GM23248 (cell line): ENCODE measurements at regions not wholly inside any gene's neighbourhood (a gene's known extent, or its start where the extent isn't known, plus 50 kb on each side); places are given as distances from the start of the nearest gene placed in this dataset.

Experiments used
- DNase-seq: peaks from one replicate; pipeline ENCODE4 v3.0.0-alpha.2; 2015
- H2AFZ ChIP-seq: fragments of 200-600 bp; sonication (generic); 2 replicates; pipeline ENCODE4 v1.6.1; 2016; ENCODE audit warnings: antibody characterized with exemption
- H3F3A ChIP-seq: fragments of 200-600 bp; sonication (generic); 2 replicates; pipeline ENCODE4 v1.6.1; 2016; ENCODE audit warnings: mild to moderate bottlenecking, antibody characterized with exemption, mixed run types; ENCODE audit not compliant: insufficient read depth
- H3K27ac ChIP-seq: fragments of 200-600 bp; sonication (generic); 2 replicates; pipeline ENCODE4 v1.5.1; 2016; ENCODE audit warnings: mild to moderate bottlenecking
- H3K27me3 ChIP-seq: fragments of 200-600 bp; sonication (generic); replicated peaks from 2 replicates; pipeline ENCODE4 v1.6.1; 2016; ENCODE audit warnings: mild to moderate bottlenecking; ENCODE audit not compliant: insufficient read depth
- H3K36me3 ChIP-seq: fragments of 200-600 bp; sonication (generic); 2 replicates; pipeline ENCODE4 v1.6.1; 2016; ENCODE audit warnings: low read depth, mild to moderate bottlenecking
- H3K4me1 ChIP-seq: fragments of 200-600 bp; sonication (generic); 2 replicates; pipeline ENCODE4 v1.6.1; 2016; ENCODE audit warnings: mild to moderate bottlenecking; ENCODE audit not compliant: insufficient read depth
- H3K4me2 ChIP-seq: fragments of 200-600 bp; sonication (generic); one replicate; pipeline ENCODE4 v1.6.1; 2016; ENCODE audit warnings: mild to moderate bottlenecking; ENCODE audit not compliant: unreplicated experiment
- H3K4me3 ChIP-seq: fragments of 200-600 bp; sonication (generic); 2 replicates; pipeline ENCODE4 v1.5.1; 2016; ENCODE audit warnings: mild to moderate bottlenecking
- H3K79me2 ChIP-seq: fragments of 200-600 bp; sonication (generic); 2 replicates; pipeline ENCODE4 v1.6.1; 2016; ENCODE audit warnings: mild to moderate bottlenecking; ENCODE audit not compliant: insufficient read depth
- H3K9ac ChIP-seq: fragments of 200-600 bp; sonication (generic); 2 replicates; pipeline ENCODE4 v1.6.1; 2016; ENCODE audit warnings: mild to moderate bottlenecking
- H3K9me2 ChIP-seq: fragments of 200-600 bp; sonication (generic); 2 replicates; pipeline ENCODE4 v1.6.1; 2016; ENCODE audit warnings: mixed run types, mild to moderate bottlenecking, moderate library complexity; ENCODE audit not compliant: insufficient read depth
- H3K9me3 ChIP-seq: fragments of 200-600 bp; sonication (generic); one replicate; pipeline ENCODE4 v1.6.1; 2017; ENCODE audit warnings: low read depth
- H4K20me1 ChIP-seq: fragments of 200-600 bp; sonication (generic); 2 replicates; pipeline ENCODE4 v1.6.0; 2016; ENCODE audit not compliant: insufficient read depth
- EZH2 ChIP-seq: fragments of 200-600 bp; sonication (generic); IDR thresholded peaks from 2 replicates; pipeline ENCODE4 v1.6.1; 2018; ENCODE audit warnings: antibody characterized with exemption, mild to moderate bottlenecking; ENCODE audit not compliant: insufficient read depth, poor library complexity, severe bottlenecking
- EZH2phosphoT487 ChIP-seq: fragments of 200-600 bp; sonication (generic); IDR thresholded peaks from 2 replicates; pipeline ENCODE4 v1.6.1; 2018; ENCODE audit warnings: antibody characterized with exemption, moderate library complexity, mild to moderate bottlenecking, low read depth; ENCODE audit not compliant: insufficient read depth
- WGBS, 2 experiments: methylation state at CpG; one replicate each; pipeline ENCODE4 v1.1.6; 2015 to 2017; ENCODE audit warnings: low lambda C conversion rate in 2 of 2, low coverage in 1 of 2; ENCODE audit errors: missing lambda C conversion rate in 2 of 2; 5-methylcytosine and 5-hydroxymethylcytosine counted together
- in situ Hi-C: fragments of 300-500 bp; cut with MboI; formaldehyde crosslinking; loops from 2 replicates; pipeline ENCODE4 v1.15.0; 2020

DNA sequence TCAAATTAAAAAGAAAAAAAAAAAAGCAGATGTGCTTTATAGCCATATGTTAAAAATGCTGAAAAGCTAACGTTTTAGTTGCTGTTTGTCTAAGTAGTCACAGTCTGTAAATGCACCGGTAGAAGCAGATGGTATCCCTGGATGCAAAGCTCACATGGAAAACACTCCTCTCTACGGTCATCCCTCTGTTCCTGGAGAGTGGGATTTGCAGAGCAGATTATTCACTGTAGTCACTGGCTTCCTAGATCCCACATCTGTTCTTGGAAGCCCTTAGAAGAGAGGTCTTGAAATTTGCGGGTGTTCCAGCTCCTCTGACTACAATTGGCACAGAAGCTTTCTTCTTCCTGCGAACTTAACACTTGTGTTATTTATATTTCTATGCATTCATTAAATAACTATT is 186.6 kb downstream of the PMP22 start:
- Histone ChIP-seq H3F3A (no peaks in the 10 kb centered on the region), H3K36me3 (no peaks in the 10 kb centered on the region), H3K79me2 (no peaks in the 10 kb centered on the region), H3K27ac (no peak overlapping the region), H3K9me3 (no peaks in the 10 kb centered on the region), H3K4me2 (no peak overlapping the region), H3K4me3 (no peak overlapping the region), H3K9me2 (no peaks in the 10 kb centered on the region), H3K9ac (no peak overlapping the region), H4K20me1 (no peaks in the 10 kb centered on the region), H2AFZ (no peak overlapping the region), H3K27me3 (peaks cover 20% of the 10 kb centered on the region), H3K4me1 (no peaks in the 10 kb centered on the region)
- TF ChIP-seq EZH2 = no peak
- no peak for TF ChIP-seq EZH2phosphoT487
- DNase-seq = no peak
- in situ Hi-C loops = no loop called here
- 4 to 9% methylated on average over 5 of the region's 5 CpGs for WGBS, 2 experiments

GRCh38 chr17:15076991-15077663 is 188.0 kb downstream of the PMP22 start:
- no peak overlapping the region for H2AFZ ChIP-seq
- no peaks in the 10 kb centered on the region for H3K9me3 ChIP-seq
- no peak overlapping the region for H3K4me2 ChIP-seq
- peaks cover 20% of the 10 kb centered on the region for H3K27me3 ChIP-seq
- H3K4me3 ChIP-seq = no peak overlapping the region
- no peaks in the 10 kb centered on the region for H3K4me1 ChIP-seq
- H3K27ac ChIP-seq = no peak overlapping the region
- H3K9me2 ChIP-seq = no peaks in the 10 kb centered on the region
- H3K36me3 ChIP-seq = no peaks in the 10 kb centered on the region
- H3K9ac ChIP-seq = no peak overlapping the region
- in situ Hi-C loops = no loop called here
- no peaks in the 10 kb centered on the region for H3K79me2 ChIP-seq
- TF ChIP-seq EZH2 = no peak
- TF ChIP-seq EZH2phosphoT487 = no peak
- 75 to 78% methylated on average over 6 of the region's 6 CpGs for WGBS, 2 experiments
- H3F3A ChIP-seq = no peaks in the 10 kb centered on the region
- H4K20me1 ChIP-seq = no peaks in the 10 kb centered on the region
- no peak for DNase-seq

GRCh38 chr17:15051933-15052332 is 213.2 kb downstream of the PMP22 start:
- Histone ChIP-seq H3K27me3 (peaks cover 28% of the 10 kb centered on the region), H2AFZ (no peak overlapping the region), H3K4me3 (no peak overlapping the region), H3K4me1 (no peaks in the 10 kb centered on the region), H3K4me2 (no peak overlapping the region), H4K20me1 (no peaks in the 10 kb centered on the region), H3K9me2 (no peaks in the 10 kb centered on the region), H3K9ac (no peak overlapping the region), H3K36me3 (no peaks in the 10 kb centered on the region), H3K79me2 (no peaks in the 10 kb centered on the region), H3K27ac (no peak overlapping the region), H3K9me3 (no peaks in the 10 kb centered on the region), H3F3A (no peaks in the 10 kb centered on the region)
- no peak for DNase-seq
- 9 to 13% methylated on average over 4 of the region's 4 CpGs for WGBS, 2 experiments
- TF ChIP-seq EZH2 = no peak
- no peak for TF ChIP-seq EZH2phosphoT487
- in situ Hi-C loops = no loop called here

- Histone ChIP-seq H3K36me3 (no peaks in the 10 kb centered on the region), H3K4me3 (no peak overlapping the region), H2AFZ (no peak overlapping the region), H3K4me1 (no peaks in the 10 kb centered on the region), H3F3A (no peaks in the 10 kb centered on the region), H3K79me2 (no peaks in the 10 kb centered on the region), H3K27me3 (peaks cover 28% of the 10 kb centered on the region), H3K9me3 (no peaks in the 10 kb centered on the region), H4K20me1 (no peaks in the 10 kb centered on the region), H3K4me2 (no peak overlapping the region), H3K27ac (no peak overlapping the region), H3K9me2 (no peaks in the 10 kb centered on the region), H3K9ac (no peak overlapping the region)
- in situ Hi-C loops = loop anchor here (10.0 kb wide), 1 partner anchor 65 kb away; no protein-coding TSS in a partner anchor
- no peak for DNase-seq
- TF ChIP-seq EZH2phosphoT487 (no peak), EZH2 (no peak)
- WGBS, 2 experiments = 66 to 71% methylated on average over 5 of the region's 5 CpGs
Observed at GRCh38 chr17:15049795-15050160, 215.3 kb downstream of the PMP22 start.
